SK-N-SH treated with all-trans-retinoic acid at 6 μM for 48 hours (cell line): ENCODE measurements at regions not wholly inside any gene's neighbourhood (a gene's known extent, or its start where the extent isn't known, plus 50 kb on each side); places are given as distances from the start of the nearest gene placed in this dataset.

ENCODE experiments used
- ATAC-seq: fragments of 200-7000 bp; cut with Tn5 transposase; 3 replicates; pipeline ENCODE4 v1.9.1; 2020; ENCODE audit warnings: mild to moderate bottlenecking, moderate library complexity
- ARNTL ChIP-seq: fragments of 450-650 bp; formaldehyde crosslinking; IDR thresholded peaks from 2 replicates; pipeline ENCODE4 v1.5.0; 2020; ENCODE audit warnings: low read depth, mild to moderate bottlenecking, moderate library complexity, borderline replicate concordance
- BACH2 ChIP-seq: fragments of 250-450 bp; sonication (Bioruptor Pico); IDR thresholded peaks from 2 replicates; pipeline ENCODE4 v1.9.0; 2021; ENCODE audit warnings: mild to moderate bottlenecking, borderline replicate concordance
- CSDC2 ChIP-seq: fragments of 250-450 bp; sonication (Bioruptor Pico); IDR thresholded peaks from 2 replicates; pipeline ENCODE4 v1.5.0; 2020; ENCODE audit warnings: mild to moderate bottlenecking, moderate library complexity
- CSRNP3 ChIP-seq: fragments of 250-450 bp; sonication (Bioruptor Pico); IDR thresholded peaks from 2 replicates; pipeline ENCODE4 v1.5.1; 2021; ENCODE audit warnings: mild to moderate bottlenecking, moderate library complexity
- ESRRG ChIP-seq: fragments of 250-450 bp; sonication (Bioruptor Pico); IDR thresholded peaks from 2 replicates; pipeline ENCODE4 v1.6.1; 2021; ENCODE audit warnings: mild to moderate bottlenecking
- GLIS3 ChIP-seq: fragments of 250-450 bp; sonication (Bioruptor Pico); IDR thresholded peaks from 2 replicates; pipeline ENCODE4 v1.5.0; 2020; ENCODE audit warnings: mild to moderate bottlenecking, moderate library complexity
- ISL1 ChIP-seq: fragments of 250-450 bp; sonication (Bioruptor Pico); IDR thresholded peaks from 2 replicates; pipeline ENCODE4 v2.1.2; 2022; ENCODE audit warnings: mild to moderate bottlenecking, moderate library complexity
- PATZ1 ChIP-seq: fragments of 250-450 bp; sonication (Bioruptor Pico); IDR thresholded peaks from 2 replicates; pipeline ENCODE4 v1.8.0; 2020; ENCODE audit warnings: mild to moderate bottlenecking, moderate library complexity, borderline replicate concordance
- POU6F1 ChIP-seq: fragments of 250-450 bp; sonication (Bioruptor Pico); IDR thresholded peaks from 2 replicates; pipeline ENCODE4 v1.8.0; 2021; ENCODE audit warnings: low read depth, mild to moderate bottlenecking, moderate library complexity, borderline replicate concordance
- PPARA ChIP-seq: fragments of 250-450 bp; sonication (Bioruptor Pico); IDR thresholded peaks from 2 replicates; pipeline ENCODE4 v1.5.0; 2020; ENCODE audit warnings: mild to moderate bottlenecking, borderline replicate concordance
- RARB ChIP-seq: fragments of 250-450 bp; sonication (Bioruptor Pico); IDR thresholded peaks from 2 replicates; pipeline ENCODE4 v1.8.0; 2021; ENCODE audit warnings: mild to moderate bottlenecking, moderate library complexity
- SNAI2 ChIP-seq: fragments of 250-450 bp; sonication (Bioruptor Pico); IDR thresholded peaks from 2 replicates; pipeline ENCODE4 v1.5.0; 2020; ENCODE audit warnings: mild to moderate bottlenecking, moderate library complexity
- TCF4 ChIP-seq: fragments of 250-450 bp; sonication (Bioruptor Pico); IDR thresholded peaks from 2 replicates; pipeline ENCODE4 v1.8.0; 2021; ENCODE audit warnings: mild to moderate bottlenecking, moderate library complexity, borderline replicate concordance
- TOX ChIP-seq: fragments of 250-450 bp; sonication (Bioruptor Pico); IDR thresholded peaks from 2 replicates; pipeline ENCODE4 v1.8.0; 2021; ENCODE audit warnings: mild to moderate bottlenecking, moderate library complexity, borderline replicate concordance
- TSHZ2 ChIP-seq: fragments of 250-450 bp; sonication (Bioruptor Pico); IDR thresholded peaks from 2 replicates; pipeline ENCODE4 v1.5.0; 2020; ENCODE audit warnings: mild to moderate bottlenecking, moderate library complexity
- ZC3H10 ChIP-seq: fragments of 250-450 bp; sonication (Bioruptor Pico); IDR thresholded peaks from 2 replicates; pipeline ENCODE4 v1.5.1; 2021; ENCODE audit warnings: mild to moderate bottlenecking, moderate library complexity
- ZFP3 ChIP-seq: fragments of 250-450 bp; sonication (Bioruptor Pico); IDR thresholded peaks from 2 replicates; pipeline ENCODE4 v1.5.0; 2020; ENCODE audit warnings: mild to moderate bottlenecking, moderate library complexity
- ZFP30 ChIP-seq: fragments of 450-650 bp; formaldehyde crosslinking; IDR thresholded peaks from 2 replicates; pipeline ENCODE4 v1.5.0; 2022; ENCODE audit warnings: mild to moderate bottlenecking, moderate library complexity
- ZNF565 ChIP-seq: fragments of 450-650 bp; formaldehyde crosslinking; conservative IDR thresholded peaks from 2 replicates; pipeline ENCODE4 v1.5.0; 2020; ENCODE audit warnings: low read depth, mild to moderate bottlenecking, moderate library complexity
- ZNF70 ChIP-seq: fragments of 450-650 bp; formaldehyde crosslinking; IDR thresholded peaks from 2 replicates; pipeline ENCODE4 v1.5.0; 2020; ENCODE audit warnings: mild to moderate bottlenecking, moderate library complexity
- ZNF8 ChIP-seq: fragments of 450-650 bp; formaldehyde crosslinking; IDR thresholded peaks from 2 replicates; pipeline ENCODE4 v1.5.0; 2020; ENCODE audit warnings: mild to moderate bottlenecking, moderate library complexity

DNA sequence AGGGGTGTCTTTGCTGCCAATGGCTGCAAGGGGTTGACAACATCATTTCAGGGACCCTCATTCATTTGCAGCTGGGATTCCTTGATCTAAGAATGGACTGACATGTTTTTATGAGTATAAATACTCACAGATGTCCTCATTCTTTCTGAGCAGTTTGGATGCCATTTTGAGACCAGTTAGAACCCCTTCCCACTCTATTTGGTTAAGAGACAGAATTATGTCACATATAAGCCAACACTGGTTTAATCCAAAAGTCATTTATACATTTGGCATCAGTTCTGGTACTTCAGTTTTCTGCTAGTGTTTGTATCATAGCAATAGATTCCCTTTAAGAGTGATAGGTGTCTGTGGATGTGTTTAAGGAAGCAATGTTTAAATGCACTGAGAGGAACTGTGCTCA is 248.8 kb downstream of the SAMD5 start:
- TF ChIP-seq CSDC2 (CRISPR knock-in tag) (no peak), CSRNP3 (CRISPR knock-in tag) (no peak), ZFP3 (CRISPR knock-in tag) (no peak), ZNF8 (CRISPR knock-in tag) (no peak), PPARA (CRISPR knock-in tag) (no peak), TOX (CRISPR knock-in tag) (no peak), ZNF565 (CRISPR knock-in tag) (no peak), ARNTL (no peak), PATZ1 (CRISPR knock-in tag) (no peak), ZFP30 (CRISPR knock-in tag) (no peak), ISL1 (CRISPR knock-in tag) (no peak), ZNF70 (CRISPR knock-in tag) (no peak), BACH2 (CRISPR knock-in tag) (no peak), TCF4 (no peak), RARB (CRISPR knock-in tag) (no peak), TSHZ2 (no peak), ZC3H10 (CRISPR knock-in tag) (no peak), POU6F1 (CRISPR knock-in tag) (no peak), ESRRG (CRISPR knock-in tag) (no peak), GLIS3 (CRISPR knock-in tag) (no peak)
- no peak for ATAC-seq

GRCh38 chr6:147758303-147758702 is 249.8 kb downstream of the SAMD5 start:
- TF ChIP-seq TCF4 (no peak), ZFP30 (CRISPR knock-in tag) (no peak), PPARA (CRISPR knock-in tag) (no peak), SNAI2 (CRISPR knock-in tag) (no peak), PATZ1 (CRISPR knock-in tag) (no peak), RARB (CRISPR knock-in tag) (no peak), GLIS3 (CRISPR knock-in tag) (no peak), ARNTL (no peak), ZNF70 (CRISPR knock-in tag) (no peak), TOX (CRISPR knock-in tag) (no peak), ZNF565 (CRISPR knock-in tag) (no peak), POU6F1 (CRISPR knock-in tag) (no peak), ZFP3 (CRISPR knock-in tag) (no peak), TSHZ2 (no peak), ZNF8 (CRISPR knock-in tag) (no peak), BACH2 (CRISPR knock-in tag) (no peak), ESRRG (CRISPR knock-in tag) (no peak)
- no peak for ATAC-seq
